Motor neuron (in vitro differentiated cells): ENCODE measurements at regions not wholly inside any gene's neighbourhood (a gene's known extent, or its start where the extent isn't known, plus 50 kb on each side); places are given as distances from the start of the nearest gene placed in this dataset.
"Not testable (repeated sequence)": the region's sequence is repeated elsewhere in the genome, so short reads cannot be mapped to it uniquely, and the experiment has no call there.

Source experiments
- ATAC-seq, 8 experiments: fragments of 200-7000 bp; cut with Tn5 transposase; replicated peaks in 6 of 8; 2 replicates each; pipeline ENCODE4 v1.8.0; 2021; ENCODE audit warnings: mild to moderate bottlenecking in 8 of 8, moderate library complexity in 8 of 8
- H3K27ac ChIP-seq, 2 donors: fragments of 250-450 bp; sonication (Bioruptor Pico); 2 replicates each; pipeline ENCODE4 v1.9.0; 2021; ENCODE audit warnings: antibody characterized with exemption in 2 of 2, mild to moderate bottlenecking in 2 of 2, moderate library complexity in 1 of 2
- H3K4me1 ChIP-seq, 2 donors: fragments of 250-450 bp; sonication (Bioruptor Pico); replicated peaks in 1 of 2; 2 replicates each; pipeline ENCODE4 v1.6.1; 2021; ENCODE audit warnings: antibody characterized with exemption in 2 of 2, mild to moderate bottlenecking in 2 of 2, moderate library complexity in 1 of 2
- H3K4me3 ChIP-seq, 5 donors: fragments of 250-450 bp; sonication (Bioruptor Pico); 2 replicates each; pipeline ENCODE4 v1.9.0; 2021; ENCODE audit warnings: antibody characterized with exemption in 5 of 5, mild to moderate bottlenecking in 5 of 5, moderate library complexity in 4 of 5
- WGBS, 10 experiments: fragments of 450-650 bp; shearing (Covaris generic); methylation state at CpG; one replicate each; pipeline ENCODE4 v1.0.0; 2022; 5-methylcytosine and 5-hydroxymethylcytosine counted together
- in situ Hi-C, 9 experiments: fragments of 400-800 bp; cut with MboI; loops; one replicate each; pipeline ENCODE4 v1.15.0; 2021; ENCODE audit warnings: low sequenced_read_pairs in 9 of 9, low pct_unique_long_range_greater_than_20kb in 2 of 9; ENCODE audit not compliant: unreplicated experiment in 9 of 9

GRCh38 chr4:12924253-12924652, 559.9 kb downstream of the RAB28 start:
- H3K27ac ChIP-seq: no peak overlapping the region
- 0 to 90% (median 70%) methylated on average over 1 to 4 of the region's 4 CpGs for WGBS, 10 experiments
- ATAC-seq: no peak
- in situ Hi-C loops: no loop called here
- no peak overlapping the region for H3K4me3 ChIP-seq
- no peaks in the 10 kb centered on the region for H3K4me1 ChIP-seq

DNA sequence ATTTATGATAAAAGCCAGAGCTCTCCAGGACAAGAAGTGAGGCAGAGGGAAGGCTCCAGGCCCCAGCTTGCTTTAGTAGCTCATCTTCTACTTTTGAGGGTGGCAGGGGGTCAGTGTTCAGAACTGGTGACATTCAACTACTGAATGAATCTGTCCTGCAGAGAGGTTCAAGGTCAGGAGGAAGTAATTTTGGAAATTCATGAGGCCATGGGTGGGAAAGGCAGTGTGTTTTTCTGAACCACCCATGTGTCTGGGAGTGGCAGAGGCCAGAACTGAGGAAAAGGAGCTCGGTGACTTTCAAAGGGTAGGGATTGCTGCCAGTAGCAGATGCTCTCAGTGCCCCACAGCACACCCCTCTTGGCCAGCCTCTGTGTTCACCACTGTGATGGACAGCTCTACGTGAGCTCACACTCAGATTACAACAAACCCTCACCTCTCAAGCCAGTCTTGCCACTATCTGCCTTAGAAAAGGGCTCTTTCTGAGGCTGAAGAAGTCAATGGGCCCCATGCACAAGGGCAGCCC, 571.2 kb downstream of the RAB28 start:
- in situ Hi-C loops: no loop called here
- peaks cover 0 to 2% of the 10 kb centered on the region in 2 donors for H3K4me1 ChIP-seq
- WGBS, 10 experiments: 0 to 100% (median 81%) methylated on average over 1 to 2 of the region's 2 CpGs; no CpG with 5 or more reads in 7 of the 10 experiments
- H3K27ac ChIP-seq: no peak overlapping the region
- no peak overlapping the region for H3K4me3 ChIP-seq
- ATAC-seq: peak in 1 of 8 experiments; percentile 29

DNA sequence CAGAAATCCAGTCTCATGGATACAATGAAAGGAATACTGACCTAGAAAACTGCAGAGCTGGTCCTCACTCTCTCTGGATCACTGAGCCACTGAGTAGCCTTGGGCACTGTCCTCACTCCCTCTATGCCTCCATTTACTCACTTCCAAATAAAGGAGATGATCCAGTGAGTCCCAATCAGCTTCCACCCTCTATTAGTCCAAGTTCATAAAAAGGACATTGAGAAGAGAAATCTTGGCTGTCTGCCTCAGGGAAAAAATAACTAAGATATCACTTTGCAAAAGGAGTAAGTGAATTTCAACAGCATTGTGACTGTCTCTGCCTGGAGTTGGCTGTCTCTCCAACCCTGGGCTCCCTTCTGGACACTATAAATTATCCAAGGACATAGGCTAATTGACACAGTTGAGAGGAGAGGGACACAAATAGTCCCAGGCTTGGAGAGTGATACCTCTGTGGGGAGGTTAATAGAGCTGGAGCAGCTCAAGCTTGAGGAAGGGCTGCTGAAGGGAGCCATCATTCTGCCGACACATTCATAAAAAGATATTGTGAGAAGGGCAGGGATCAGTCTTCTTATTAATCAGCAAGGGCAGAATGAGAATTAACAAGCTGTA, 572.3 kb downstream of the RAB28 start:
- 20 to 100% (median 67%) methylated on average over 1 of the region's 1 CpG; no CpG with 5 or more reads in 5 of the 10 experiments for WGBS, 10 experiments
- in situ Hi-C loops: no loop called here
- Histone ChIP-seq H3K27ac (no peak overlapping the region), H3K4me3 (no peak overlapping the region), H3K4me1 (peaks cover 0 to 2% of the 10 kb centered on the region in 2 donors)
- ATAC-seq: peak in 1 of 8 experiments; percentile 69

GRCh38 chr4:12903640-12904039, 580.5 kb downstream of the RAB28 start:
- in situ Hi-C loops, ATAC-seq, H3K4me1 ChIP-seq, H3K4me3 ChIP-seq, H3K27ac ChIP-seq: not testable (repeated sequence)
- 94 to 100% methylated on average over 2 to 6 of the region's 15 CpGs; no CpG with 5 or more reads in 8 of the 10 experiments for WGBS, 10 experiments

DNA sequence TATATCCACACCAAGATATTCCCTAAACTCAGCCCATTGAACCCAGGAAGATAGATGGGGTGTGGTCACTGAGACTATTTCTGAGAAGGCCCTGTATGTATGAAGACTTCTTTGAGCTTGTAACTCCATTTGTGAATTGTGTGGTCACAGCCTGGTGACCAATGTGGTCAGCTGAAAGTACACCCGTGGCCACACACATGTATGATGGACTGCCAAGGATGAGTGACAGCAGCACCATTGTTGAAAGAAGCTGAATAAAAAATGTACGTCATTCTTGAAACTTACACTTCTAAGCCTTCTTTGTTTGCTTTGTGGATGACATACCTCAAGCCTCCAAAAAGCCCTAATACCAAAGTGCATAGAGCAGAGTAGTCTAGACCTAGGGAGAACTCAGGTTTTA, 581.4 kb downstream of the RAB28 start:
- in situ Hi-C loops: no loop called here
- ATAC-seq: no peak
- WGBS, 10 experiments: 0 to 100% (median 82%) methylated on average over 1 to 2 of the region's 2 CpGs; no CpG with 5 or more reads in 2 of the 10 experiments
- H3K4me3 ChIP-seq: no peak overlapping the region
- H3K27ac ChIP-seq: no peak overlapping the region
- H3K4me1 ChIP-seq: no peaks in the 10 kb centered on the region

DNA sequence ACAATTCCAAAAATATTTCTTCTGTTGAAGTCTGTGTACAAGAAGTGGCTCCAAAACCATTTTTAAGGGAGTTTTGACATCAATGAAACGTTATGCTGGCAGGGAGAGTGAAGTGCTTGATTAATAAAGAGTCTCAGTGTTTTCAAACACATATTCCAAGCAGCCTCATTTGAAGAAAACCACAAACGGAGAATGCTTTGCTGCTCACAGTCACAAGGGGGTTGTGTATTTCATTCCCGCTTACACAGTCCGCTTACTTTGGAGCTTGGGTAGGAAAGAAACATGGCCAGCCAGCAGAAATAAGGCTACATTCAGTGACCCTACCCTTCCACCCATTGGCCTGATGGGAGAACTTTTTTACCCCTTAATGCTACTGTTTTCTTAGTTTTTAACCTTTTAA, 586.2 kb downstream of the RAB28 start:
- in situ Hi-C loops: no loop called here
- WGBS, 10 experiments: 0 to 93% (median 80%) methylated on average over 1 to 4 of the region's 4 CpGs; no CpG with 5 or more reads in 1 of the 10 experiments
- Histone ChIP-seq H3K4me3 (no peak overlapping the region), H3K4me1 (no peaks in the 10 kb centered on the region), H3K27ac (no peak overlapping the region)
- no peak for ATAC-seq

- in situ Hi-C loops: no loop called here
- WGBS, 10 experiments: 40 to 100% (median 100%) methylated on average over 1 of the region's 1 CpG; no CpG with 5 or more reads in 5 of the 10 experiments
- no peaks in the 10 kb centered on the region for H3K4me1 ChIP-seq
- no peak overlapping the region for H3K27ac ChIP-seq
- no peak overlapping the region for H3K4me3 ChIP-seq
- ATAC-seq: no peak
Observed at GRCh38 chr4:12894062-12894461, 590.1 kb downstream of the RAB28 start.

- ATAC-seq: peak in 7 of 8 experiments; percentile 33 to 90 (median 77)
- no peak overlapping the region for H3K4me3 ChIP-seq
- H3K27ac ChIP-seq: no peak overlapping the region
- 0 to 65% (median 15%) methylated on average over 1 to 3 of the region's 3 CpGs; no CpG with 5 or more reads in 4 of the 10 experiments for WGBS, 10 experiments
- in situ Hi-C loops: no loop called here
- no peaks in the 10 kb centered on the region for H3K4me1 ChIP-seq
Observed at GRCh38 chr4:12889054-12889453, 595.1 kb downstream of the RAB28 start.

DNA sequence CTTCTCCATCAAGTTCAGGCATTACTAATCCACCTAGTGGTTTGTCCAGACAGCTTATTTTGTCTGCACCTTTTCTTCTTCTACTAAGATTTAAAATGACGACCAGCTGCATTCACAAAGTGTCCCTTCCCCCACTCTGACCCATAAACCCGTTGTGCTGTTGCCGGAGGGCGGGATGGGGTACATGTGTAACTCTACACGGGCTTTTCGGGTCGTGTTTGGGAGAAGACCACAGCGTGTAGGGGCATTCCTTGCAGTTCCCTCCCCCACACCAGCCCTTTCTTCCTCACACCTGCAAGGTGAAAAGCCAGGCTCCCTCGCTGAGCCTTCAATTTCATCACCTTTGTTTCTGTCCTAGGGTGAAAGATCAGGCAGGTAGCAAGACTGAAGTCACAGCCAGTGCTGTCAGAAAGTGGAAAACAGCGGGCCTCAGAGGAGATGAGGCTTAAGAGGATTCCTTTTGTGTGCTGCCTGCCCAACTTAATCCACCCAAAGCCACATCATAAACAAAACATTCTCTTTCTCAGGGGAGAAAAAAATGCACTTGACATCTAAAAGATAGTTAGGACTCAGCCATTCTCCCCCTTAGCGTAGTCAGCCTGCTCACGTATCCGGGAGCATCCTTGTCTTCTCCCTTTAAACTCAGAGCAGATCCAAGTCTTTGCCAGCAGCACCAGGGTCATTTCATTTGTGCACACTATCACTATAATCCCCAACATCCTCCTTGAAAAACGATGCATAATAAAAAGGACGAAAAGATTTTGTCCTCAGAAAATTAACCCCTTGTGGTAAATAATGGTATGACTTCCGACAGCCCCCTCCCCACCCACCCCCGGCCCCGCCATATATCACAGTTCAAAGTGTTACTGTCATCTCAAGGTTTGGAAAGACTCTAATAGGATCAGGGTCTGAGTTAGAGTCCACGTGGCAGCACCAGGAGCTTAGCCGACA, 599.0 kb downstream of the RAB28 start:
- in situ Hi-C loops: no loop called here
- H3K27ac ChIP-seq: no peak overlapping the region
- ATAC-seq: no peak
- no peak overlapping the region for H3K4me3 ChIP-seq
- H3K4me1 ChIP-seq: no peaks in the 10 kb centered on the region
- WGBS, 10 experiments: 0 to 100% (median 83%) methylated on average over 1 to 13 of the region's 20 CpGs; no CpG with 5 or more reads in 1 of the 10 experiments

GRCh38 chr4:12881945-12882584, 602.1 kb downstream of the RAB28 start:
- Histone ChIP-seq H3K4me3 (no peak overlapping the region), H3K4me1 (no peaks in the 10 kb centered on the region), H3K27ac (no peak overlapping the region)
- peak in 2 of 8 experiments; percentile 26 to 47 for ATAC-seq
- 59 to 100% (median 89%) methylated on average over 1 to 3 of the region's 3 CpGs; no CpG with 5 or more reads in 1 of the 10 experiments for WGBS, 10 experiments
- in situ Hi-C loops: no loop called here

- in situ Hi-C loops: no loop called here
- Histone ChIP-seq H3K4me1 (peaks cover 6 to 8% of the 10 kb centered on the region in 2 donors), H3K4me3 (no peak overlapping the region), H3K27ac (no peak overlapping the region)
- 0 to 100% (median 90%) methylated on average over 1 to 2 of the region's 2 CpGs for WGBS, 10 experiments
- ATAC-seq: no peak
Observed at GRCh38 chr4:12880844-12881243, 603.3 kb downstream of the RAB28 start.

DNA sequence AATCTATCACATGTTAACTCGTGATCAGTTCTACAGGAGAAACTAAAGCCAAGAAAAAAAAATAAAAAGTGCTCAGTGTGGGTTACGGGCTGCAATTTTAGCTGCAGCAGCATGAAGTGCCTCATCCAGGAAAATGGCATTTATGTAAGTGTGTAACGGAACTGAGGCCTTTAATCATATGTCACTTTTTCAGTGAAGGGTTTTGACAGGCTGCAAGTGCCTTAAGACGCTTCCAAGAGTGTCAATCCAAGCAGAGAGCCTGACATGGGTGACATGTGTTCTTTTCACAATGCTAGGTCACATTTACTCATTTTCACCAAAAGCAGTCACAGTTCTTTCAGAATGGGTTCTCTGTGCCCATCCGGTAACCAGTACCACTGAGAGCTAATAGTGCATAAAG, 604.6 kb downstream of the RAB28 start:
- 20 to 100% (median 72%) methylated on average over 2 to 5 of the region's 5 CpGs; no CpG with 5 or more reads in 1 of the 10 experiments for WGBS, 10 experiments
- H3K4me3 ChIP-seq: no peak overlapping the region
- in situ Hi-C loops: no loop called here
- ATAC-seq: no peak
- no peak overlapping the region for H3K27ac ChIP-seq
- peaks cover 9 to 10% of the 10 kb centered on the region in 2 donors for H3K4me1 ChIP-seq
